ENCODE measurements at regions not wholly inside any gene's neighbourhood (a gene's known extent, or its start where the extent isn't known, plus 50 kb on each side); places are given as distances from the start of the nearest gene placed in this dataset.

- in situ Hi-C loops (cut with MboI; ENCODE audit: low pct_ligation_motif_present in 1 of 4, low pct_unique_long_range_greater_than_20kb in 1 of 4, low sequenced_read_pairs in 3 of 4) = no loop called here
These were observed 1151.3 kb upstream of the IGFBP7 start for GRCh38 chr4:58261526-58261925.

DNA sequence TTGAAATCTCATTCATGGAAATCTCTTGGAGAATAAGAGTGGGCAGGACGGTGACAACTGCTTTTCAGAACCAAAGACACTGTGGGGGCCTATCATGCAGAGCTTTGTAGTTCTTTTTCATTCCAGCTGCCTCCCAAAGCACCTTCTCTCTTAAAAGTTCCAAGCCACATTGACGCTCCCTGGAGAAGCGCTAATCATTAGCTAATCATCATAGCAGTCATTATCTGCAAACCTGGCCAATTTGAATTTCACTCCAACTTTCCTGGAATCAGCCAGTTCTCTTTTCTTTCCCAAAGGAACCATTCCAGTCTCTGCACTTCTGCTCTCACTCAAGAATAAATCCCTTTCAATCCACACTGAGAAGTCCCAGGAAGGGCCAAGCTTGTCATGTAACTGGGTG, 1144.1 kb upstream of the IGFBP7 start:
- WGBS, 2 donors (ENCODE audit: low coverage in 1 of 2) = 56 to 89% methylated on average over 3 of the region's 3 CpGs
- TF ChIP-seq EP300 (IDR thresholded peaks at IDR 0.05; ENCODE audit: low read depth) (no peak), POLR2A (IDR thresholded peaks at IDR 0.05) (no peak), POLR2AphosphoS5 (IDR thresholded peaks at IDR 0.05) (no peak), CTCF (IDR thresholded peaks at IDR 0.05) (no peak)
- intact Hi-C loops (cut with DNase I; ENCODE audit: low total_unique reads) = no loop called here

More at GRCh38 chr4:58261526-58261925, 1151.3 kb upstream of the IGFBP7 start:
- no peaks in the 10 kb centered on the region for H3K4me1 ChIP-seq
- H3K9me3 ChIP-seq = no peaks in the 10 kb centered on the region
- no peak overlapping the region for H3K27ac ChIP-seq
- intact Hi-C loops (cut with DNase I; ENCODE audit: low total_unique reads) = no loop called here
- H3K27me3 ChIP-seq = no peaks in the 10 kb centered on the region
- TF ChIP-seq EP300 (IDR thresholded peaks at IDR 0.05; ENCODE audit: low read depth) (no peak), CTCF (IDR thresholded peaks at IDR 0.05) (no peak), POLR2AphosphoS5 (IDR thresholded peaks at IDR 0.05) (no peak), POLR2A (IDR thresholded peaks at IDR 0.05) (no peak)
- DNase-seq = no peak
- no peaks in the 10 kb centered on the region for H3K36me3 ChIP-seq
- H3K4me3 ChIP-seq = no peak overlapping the region

GRCh38 chr4:58252656-58253055, 1142.5 kb upstream of the IGFBP7 start:
- DNase-seq = no peak
- TF ChIP-seq CTCF (IDR thresholded peaks at IDR 0.05) (no peak), EP300 (IDR thresholded peaks at IDR 0.05; ENCODE audit: low read depth) (no peak), POLR2A (IDR thresholded peaks at IDR 0.05) (no peak), POLR2AphosphoS5 (IDR thresholded peaks at IDR 0.05) (no peak)
- Histone ChIP-seq H3K9me3 (no peaks in the 10 kb centered on the region), H3K4me3 (no peak overlapping the region), H3K4me1 (no peaks in the 10 kb centered on the region), H3K36me3 (no peaks in the 10 kb centered on the region), H3K27ac (no peak overlapping the region), H3K27me3 (no peaks in the 10 kb centered on the region)
- in situ Hi-C loops (cut with MboI; ENCODE audit: low pct_ligation_motif_present in 1 of 4, low pct_unique_long_range_greater_than_20kb in 1 of 4, low sequenced_read_pairs in 3 of 4) (no loop called here), intact Hi-C loops (cut with DNase I; ENCODE audit: low total_unique reads) (no loop called here)
- WGBS, 2 donors (ENCODE audit: low coverage in 1 of 2) = 83 to 91% methylated on average over 2 of the region's 2 CpGs

More for the DNA sequence above, 1144.1 kb upstream of the IGFBP7 start:
- DNase-seq = no peak
- no peaks in the 10 kb centered on the region for H3K36me3 ChIP-seq
- in situ Hi-C loops (cut with MboI; ENCODE audit: low pct_ligation_motif_present in 1 of 4, low pct_unique_long_range_greater_than_20kb in 1 of 4, low sequenced_read_pairs in 3 of 4) = no loop called here
- H3K27me3 ChIP-seq = no peaks in the 10 kb centered on the region
- H3K9me3 ChIP-seq = no peaks in the 10 kb centered on the region
- no peak overlapping the region for H3K4me3 ChIP-seq
- H3K4me1 ChIP-seq = no peaks in the 10 kb centered on the region
- no peak overlapping the region for H3K27ac ChIP-seq

DNA sequence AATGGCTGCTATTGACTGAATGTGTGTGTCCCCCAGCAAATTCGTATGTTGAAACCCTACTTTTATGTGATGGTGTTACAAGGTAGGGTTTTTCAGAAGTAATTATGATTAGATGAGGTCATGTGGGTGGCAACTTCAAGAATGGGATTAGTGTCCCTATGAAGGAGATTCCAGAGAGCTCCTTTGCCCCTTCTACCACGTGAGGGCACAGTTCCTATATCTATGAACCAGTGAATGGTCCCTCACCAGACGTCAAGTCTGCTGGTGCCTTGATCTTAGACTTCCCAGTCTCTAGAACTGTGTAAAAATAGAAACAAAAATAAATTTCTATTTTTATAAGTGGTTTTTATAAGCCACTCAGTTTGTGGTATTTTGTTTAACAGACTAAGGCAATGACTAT, 1137.6 kb upstream of the IGFBP7 start:
- DNase-seq = no peak
- no peak overlapping the region for H3K27ac ChIP-seq
- H3K27me3 ChIP-seq = no peaks in the 10 kb centered on the region
- no peaks in the 10 kb centered on the region for H3K9me3 ChIP-seq
- intact Hi-C loops (cut with DNase I; ENCODE audit: low total_unique reads) = no loop called here
- no peaks in the 10 kb centered on the region for H3K4me1 ChIP-seq
- no peaks in the 10 kb centered on the region for H3K36me3 ChIP-seq
- in situ Hi-C loops (cut with MboI; ENCODE audit: low pct_ligation_motif_present in 1 of 4, low pct_unique_long_range_greater_than_20kb in 1 of 4, low sequenced_read_pairs in 3 of 4) = no loop called here
- TF ChIP-seq CTCF (IDR thresholded peaks at IDR 0.05) (no peak), EP300 (IDR thresholded peaks at IDR 0.05; ENCODE audit: low read depth) (no peak), POLR2A (IDR thresholded peaks at IDR 0.05) (no peak), POLR2AphosphoS5 (IDR thresholded peaks at IDR 0.05) (no peak)
- 31 to 49% methylated on average over 3 of the region's 3 CpGs for whole genome bisulfite sequencing, 2 donors (ENCODE audit: low coverage in 1 of 2)
- H3K4me3 ChIP-seq = no peak overlapping the region

Measured in transverse colon (tissue), 4 donors.